BE2C (cell line): ENCODE measurements at regions not wholly inside any gene's neighbourhood (a gene's known extent, or its start where the extent isn't known, plus 50 kb on each side); places are given as distances from the start of the nearest gene placed in this dataset.
A peak's percentile ranks its signal among the peaks of the same experiment; 100 is the strongest.

Experiments used
- DNase-seq: peaks from one replicate; pipeline ENCODE4 v3.0.0-alpha.2; 2020
- H3K27me3 ChIP-seq: fragments of 250-450 bp; sonication (Bioruptor Pico); 2 replicates; pipeline ENCODE4 v1.5.1; 2020; ENCODE audit warnings: mild to moderate bottlenecking
- H3K36me3 ChIP-seq: fragments of 250-450 bp; sonication (Bioruptor Pico); 2 replicates; pipeline ENCODE4 v1.5.1; 2020; ENCODE audit warnings: mild to moderate bottlenecking
- H3K4me1 ChIP-seq: fragments of 250-450 bp; sonication (Bioruptor Pico); 2 replicates; pipeline ENCODE4 v1.5.1; 2020
- H3K4me3 ChIP-seq: 2 replicates; pipeline ENCODE4 v1.5.1; 2011; ENCODE audit warnings: low read depth, low read length
- H3K9me3 ChIP-seq: fragments of 250-450 bp; sonication (Bioruptor Pico); 2 replicates; pipeline ENCODE4 v1.5.1; 2020
- CTCF ChIP-seq: IDR thresholded peaks from 2 replicates; pipeline ENCODE4 v1.5.1; 2012; ENCODE audit warnings: mild to moderate bottlenecking, low read depth, low read length

GRCh38 chr18:27614951-27615844 is 430.1 kb upstream of the CHST9 start:
- no peak overlapping the region for H3K4me3 ChIP-seq
- H3K4me1 ChIP-seq = no peaks in the 10 kb centered on the region
- no peaks in the 10 kb centered on the region for H3K27me3 ChIP-seq
- no peaks in the 10 kb centered on the region for H3K36me3 ChIP-seq
- H3K9me3 ChIP-seq = no peaks in the 10 kb centered on the region
- no peak for TF ChIP-seq CTCF
- DNase-seq = no peak

- no peak for DNase-seq
- TF ChIP-seq CTCF = no peak
- H3K27me3 ChIP-seq = no peaks in the 10 kb centered on the region
- H3K36me3 ChIP-seq = no peaks in the 10 kb centered on the region
- H3K4me1 ChIP-seq = peaks cover 5% of the 10 kb centered on the region
- H3K9me3 ChIP-seq = no peaks in the 10 kb centered on the region
- no peak overlapping the region for H3K4me3 ChIP-seq
Observed at GRCh38 chr18:27609221-27609620, 424.1 kb upstream of the CHST9 start.

- no peak for DNase-seq
- H3K4me1 ChIP-seq = peaks cover 5% of the 10 kb centered on the region
- H3K27me3 ChIP-seq = no peaks in the 10 kb centered on the region
- no peaks in the 10 kb centered on the region for H3K9me3 ChIP-seq
- peak; percentile 45 for TF ChIP-seq CTCF
- H3K36me3 ChIP-seq = no peaks in the 10 kb centered on the region
- H3K4me3 ChIP-seq = no peak overlapping the region
Observed at GRCh38 chr18:27608742-27609141, 423.6 kb upstream of the CHST9 start.

GRCh38 chr18:27608174-27608573 is 423.1 kb upstream of the CHST9 start:
- H3K9me3 ChIP-seq = no peaks in the 10 kb centered on the region

GRCh38 chr18:27606741-27607140 is 421.6 kb upstream of the CHST9 start:
- H3K27me3 ChIP-seq = no peaks in the 10 kb centered on the region
- H3K4me3 ChIP-seq = no peak overlapping the region
- no peaks in the 10 kb centered on the region for H3K36me3 ChIP-seq
- TF ChIP-seq CTCF = no peak
- H3K4me1 ChIP-seq = peaks cover 5% of the 10 kb centered on the region
- no peaks in the 10 kb centered on the region for H3K9me3 ChIP-seq
- no peak for DNase-seq

More at GRCh38 chr18:27608174-27608573, 423.1 kb upstream of the CHST9 start:
- Histone ChIP-seq H3K4me1 (peaks cover 5% of the 10 kb centered on the region), H3K27me3 (no peaks in the 10 kb centered on the region), H3K4me3 (no peak overlapping the region), H3K36me3 (no peaks in the 10 kb centered on the region)
- TF ChIP-seq CTCF = no peak
- DNase-seq = no peak

- Histone ChIP-seq H3K4me3 (no peak overlapping the region), H3K4me1 (peaks cover 5% of the 10 kb centered on the region), H3K9me3 (no peaks in the 10 kb centered on the region), H3K27me3 (no peaks in the 10 kb centered on the region), H3K36me3 (no peaks in the 10 kb centered on the region)
- DNase-seq = peak; percentile 66
- TF ChIP-seq CTCF = peak; percentile 73
Observed at GRCh38 chr18:27605107-27605834, 420.2 kb upstream of the CHST9 start.
